AG09309 (cell line): ENCODE measurements at regions not wholly inside any gene's neighbourhood (a gene's known extent, or its start where the extent isn't known, plus 50 kb on each side); places are given as distances from the start of the nearest gene placed in this dataset.
"Not testable (repeated sequence)": the region's sequence is repeated elsewhere in the genome, so short reads cannot be mapped to it uniquely, and the experiment has no call there.

Experiments used
- DNase-seq: peaks from one replicate; pipeline ENCODE4 v3.0.0-alpha.2; 2010; ENCODE audit warnings: low read depth
- H3K4me3 ChIP-seq: 2 replicates; pipeline ENCODE4 v1.5.1; 2011; ENCODE audit warnings: mild to moderate bottlenecking, low read depth, low read length, moderate library complexity; ENCODE audit not compliant: control insufficient read depth
- TF ChIP-seq, protein P1 (sequence below): IDR thresholded peaks from 2 replicates; pipeline ENCODE4 v1.5.1; 2011; ENCODE audit warnings: mild to moderate bottlenecking, low read depth, low read length, inconsistent platforms; ENCODE audit not compliant: insufficient read depth, control insufficient read depth; ENCODE audit errors: missing control alignments

DNA sequence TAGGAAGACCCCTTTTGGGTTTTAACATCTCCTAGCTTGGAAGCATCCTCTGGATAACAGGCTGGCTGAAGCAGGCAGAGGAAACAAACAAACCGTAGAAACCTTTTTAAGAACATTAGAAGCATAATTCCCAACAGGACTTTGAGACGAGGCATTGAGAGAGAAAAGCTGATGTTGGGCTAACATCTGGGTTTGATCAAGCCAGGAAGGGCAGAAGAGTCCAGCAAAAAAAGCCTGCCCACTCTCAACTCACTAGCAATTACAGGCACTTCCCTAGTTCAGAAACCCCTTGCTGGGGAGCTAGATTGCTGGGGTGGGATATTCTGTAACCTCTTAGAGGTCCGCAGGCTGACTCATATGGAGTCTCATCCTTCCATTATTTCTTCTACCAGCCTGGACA lies 75.4 kb upstream of the CTNNA1 start:
- TF ChIP-seq, protein P1, sequence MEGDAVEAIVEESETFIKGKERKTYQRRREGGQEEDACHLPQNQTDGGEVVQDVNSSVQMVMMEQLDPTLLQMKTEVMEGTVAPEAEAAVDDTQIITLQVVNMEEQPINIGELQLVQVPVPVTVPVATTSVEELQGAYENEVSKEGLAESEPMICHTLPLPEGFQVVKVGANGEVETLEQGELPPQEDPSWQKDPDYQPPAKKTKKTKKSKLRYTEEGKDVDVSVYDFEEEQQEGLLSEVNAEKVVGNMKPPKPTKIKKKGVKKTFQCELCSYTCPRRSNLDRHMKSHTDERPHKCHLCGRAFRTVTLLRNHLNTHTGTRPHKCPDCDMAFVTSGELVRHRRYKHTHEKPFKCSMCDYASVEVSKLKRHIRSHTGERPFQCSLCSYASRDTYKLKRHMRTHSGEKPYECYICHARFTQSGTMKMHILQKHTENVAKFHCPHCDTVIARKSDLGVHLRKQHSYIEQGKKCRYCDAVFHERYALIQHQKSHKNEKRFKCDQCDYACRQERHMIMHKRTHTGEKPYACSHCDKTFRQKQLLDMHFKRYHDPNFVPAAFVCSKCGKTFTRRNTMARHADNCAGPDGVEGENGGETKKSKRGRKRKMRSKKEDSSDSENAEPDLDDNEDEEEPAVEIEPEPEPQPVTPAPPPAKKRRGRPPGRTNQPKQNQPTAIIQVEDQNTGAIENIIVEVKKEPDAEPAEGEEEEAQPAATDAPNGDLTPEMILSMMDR, result no peak
- no peak for DNase-seq
- no peak overlapping the region for H3K4me3 ChIP-seq

DNA sequence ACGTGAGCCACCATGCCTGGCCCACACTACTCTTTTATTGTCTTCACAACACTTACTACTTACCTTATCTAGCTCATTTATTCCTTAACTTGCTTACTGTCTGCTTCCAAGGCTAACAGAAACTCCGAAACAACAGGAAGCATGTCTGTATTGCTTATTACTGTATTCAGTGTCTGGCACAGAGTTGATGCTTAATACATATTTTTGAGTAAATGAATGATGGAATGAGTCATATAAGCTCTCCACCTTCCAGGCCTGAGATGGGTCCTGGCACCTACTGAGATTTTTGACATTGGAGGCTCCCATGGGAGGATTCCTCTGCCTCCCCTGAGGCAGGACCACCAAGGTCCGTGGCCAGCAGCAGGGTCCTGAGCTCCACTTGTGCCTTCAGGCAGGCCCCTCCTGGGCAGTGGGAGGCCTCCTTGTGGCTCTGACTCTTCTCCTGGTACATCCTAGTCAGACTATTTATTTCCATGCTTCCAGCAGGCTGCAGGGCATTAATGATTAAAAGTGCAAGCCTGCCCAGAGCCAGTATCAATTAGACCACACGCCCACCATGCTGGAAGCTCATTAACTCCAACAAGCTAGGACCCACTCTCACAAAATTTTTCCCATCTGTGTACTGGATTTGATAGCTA lies 76.5 kb upstream of the CTNNA1 start:
- no peak overlapping the region for H3K4me3 ChIP-seq
- DNase-seq, result no peak
- TF ChIP-seq, protein P1, result no peak

DNA sequence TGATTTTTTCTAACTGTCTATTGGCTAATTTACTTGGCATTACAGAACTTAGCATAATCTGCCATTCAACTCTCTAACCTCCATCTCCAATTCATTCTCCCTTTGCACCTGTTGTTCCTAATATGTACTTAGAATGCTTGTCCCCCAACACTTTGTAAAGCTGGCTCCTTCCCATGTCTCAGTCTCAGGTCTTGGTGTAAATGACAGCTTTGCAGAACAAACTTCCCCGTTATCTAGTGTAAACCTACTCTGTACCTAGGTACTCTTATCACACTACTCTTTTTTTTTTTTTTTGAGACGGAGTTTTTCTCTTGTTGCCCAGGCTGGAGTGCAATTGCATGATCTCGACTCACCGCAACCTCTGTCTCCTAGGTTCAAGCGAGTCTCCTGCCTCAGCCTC lies 77.2 kb upstream of the CTNNA1 start:
- H3K4me3 ChIP-seq, result no peak overlapping the region
- TF ChIP-seq, protein P1, result no peak
- DNase-seq, result no peak

DNA sequence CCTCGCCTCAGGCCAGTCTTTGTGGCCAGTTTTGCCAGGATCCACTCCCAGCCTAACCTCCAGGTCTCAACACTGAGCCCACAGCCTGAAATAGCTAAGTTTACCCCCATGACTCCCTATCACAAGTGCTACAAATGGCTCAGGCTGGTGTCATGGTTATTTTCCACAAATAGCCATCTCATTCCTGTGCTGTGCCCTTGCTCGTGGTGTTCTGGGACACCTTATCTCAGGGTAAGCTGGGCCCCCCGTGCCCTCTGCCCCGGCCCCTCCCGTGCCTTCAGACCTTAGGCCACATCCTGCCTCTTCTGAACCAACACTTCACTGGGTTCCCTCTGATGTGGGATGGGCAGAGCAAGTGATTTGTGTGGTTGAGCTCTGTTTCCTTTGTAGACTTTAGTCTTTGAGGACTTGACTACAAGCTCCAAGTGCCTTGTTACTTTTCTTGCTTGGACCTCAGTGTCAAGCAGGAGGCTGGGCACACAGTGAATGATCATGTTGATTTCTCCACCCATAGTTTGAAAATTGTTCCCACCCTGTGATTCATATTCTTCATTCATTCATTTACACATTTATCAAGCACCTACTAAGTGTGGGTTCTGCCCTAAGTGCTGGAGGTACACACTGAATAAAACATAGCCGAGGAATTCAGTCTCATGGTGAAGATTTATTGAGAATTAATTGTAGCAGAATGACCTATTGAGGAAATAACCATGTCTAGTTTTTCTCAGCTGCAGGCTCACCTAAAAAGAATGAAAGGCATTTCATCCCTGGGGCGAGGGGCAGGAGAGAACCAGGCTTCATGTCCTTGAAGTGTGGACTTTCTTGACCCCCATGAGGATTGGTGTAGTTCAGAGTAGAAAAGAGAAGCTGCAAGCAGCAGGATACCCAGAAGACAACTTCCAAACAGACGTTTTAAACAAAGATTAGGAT lies 84.5 kb upstream of the CTNNA1 start:
- H3K4me3 ChIP-seq, result no peak overlapping the region
- TF ChIP-seq, protein P1, result no peak
- no peak for DNase-seq

DNA sequence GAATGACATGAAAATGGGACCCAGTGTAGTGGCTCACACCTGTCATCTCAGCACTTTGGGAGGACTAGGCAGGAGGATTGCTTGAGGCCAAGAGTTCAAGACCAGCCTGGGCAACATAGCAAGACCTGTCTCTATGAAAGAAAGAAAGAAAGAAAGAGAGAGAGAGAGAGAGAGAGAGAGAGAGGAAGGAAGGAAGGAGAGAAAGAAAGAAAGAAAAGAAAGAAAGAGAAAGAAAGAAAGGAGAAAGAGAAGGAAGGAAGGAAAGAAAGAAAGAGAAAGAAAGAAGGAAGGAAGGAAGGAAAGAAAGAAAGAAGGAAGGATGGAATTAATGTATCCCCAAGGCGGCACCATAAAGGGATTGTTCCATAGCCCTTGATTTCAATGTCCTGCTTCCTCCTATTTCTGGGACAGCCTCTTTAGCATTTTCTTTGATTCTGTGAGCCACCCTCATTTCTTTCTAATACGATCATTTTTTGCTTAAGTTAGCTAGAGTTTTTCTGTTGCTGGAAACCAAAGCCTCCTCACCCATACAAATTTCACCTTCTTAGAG lies 85.4 kb upstream of the CTNNA1 start:
- DNase-seq, H3K4me3 ChIP-seq: not testable (repeated sequence)

DNA sequence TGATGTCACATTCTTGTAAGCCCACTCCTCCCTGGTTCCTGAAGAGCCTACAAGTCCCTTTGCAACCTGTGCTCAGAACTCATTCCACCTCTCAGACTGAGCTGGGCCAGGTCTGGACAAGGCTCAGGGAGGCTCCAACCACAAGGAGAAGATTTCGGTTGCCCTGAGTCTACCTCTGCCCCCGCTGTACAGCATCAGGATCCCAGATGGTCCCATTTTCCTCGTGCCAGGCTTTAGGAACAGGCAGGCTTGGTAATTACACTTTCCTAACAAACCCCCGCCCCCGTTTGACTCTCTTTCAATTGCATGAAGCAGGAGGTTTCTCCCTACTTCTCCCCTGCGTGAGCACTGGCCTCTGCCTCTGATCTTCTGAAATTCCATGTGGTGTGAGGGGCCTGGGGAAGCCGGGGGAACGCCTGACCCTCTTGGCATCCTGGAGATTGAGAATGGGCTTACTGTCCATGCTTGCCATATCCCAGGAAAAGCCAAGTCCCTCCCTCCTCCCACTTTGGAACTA lies 86.9 kb upstream of the CTNNA1 start:
- TF ChIP-seq, protein P1, result no peak
- DNase-seq, result no peak
- no peak overlapping the region for H3K4me3 ChIP-seq

DNA sequence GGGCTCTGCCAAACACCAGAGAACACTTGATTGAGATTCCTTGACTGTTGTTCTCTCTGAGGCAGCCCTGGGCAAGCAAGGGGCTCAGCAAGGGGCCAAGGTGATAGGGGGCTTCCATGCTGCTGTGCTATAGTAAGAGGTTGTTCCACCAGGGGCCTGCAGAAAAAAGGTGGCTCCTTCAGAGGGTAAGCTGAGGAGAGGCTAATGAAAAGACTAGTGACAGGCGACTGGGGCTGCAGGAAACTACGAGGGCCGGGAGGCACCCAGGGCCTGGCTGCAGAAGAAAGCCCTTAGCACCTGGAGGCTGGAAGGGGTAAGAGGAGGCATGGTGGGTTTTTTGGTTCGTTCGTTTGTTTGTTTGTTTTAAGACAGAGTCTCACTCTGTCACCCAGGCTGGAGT lies 88.0 kb upstream of the CTNNA1 start:
- no peak overlapping the region for H3K4me3 ChIP-seq
- DNase-seq, result no peak
- TF ChIP-seq, protein P1, result no peak
